ENCODE measurements at regions not wholly inside any gene's neighbourhood (a gene's known extent, or its start where the extent isn't known, plus 50 kb on each side); places are given as distances from the start of the nearest gene placed in this dataset.

- H3K4me1 ChIP-seq (ENCODE audit: control insufficient read depth in 2 of 2, insufficient read depth in 2 of 2, low read length in 2 of 2) = no peaks in the 10 kb centered on the region
- no peak for DNase-seq (ENCODE audit: low read depth in 6 of 9, low spot score in 9 of 9)
- no peak overlapping the region for H3K4me3 ChIP-seq (ENCODE audit: low read length in 2 of 2)
- no peaks in the 10 kb centered on the region for H3K9me3 ChIP-seq (ENCODE audit: control insufficient read depth in 2 of 2, insufficient read depth in 1 of 2, low read length in 1 of 2)
- no peaks in the 10 kb centered on the region for H3K36me3 ChIP-seq (ENCODE audit: control insufficient read depth in 2 of 2, insufficient read depth in 2 of 2, low read length in 1 of 2)
- no peak overlapping the region for H3K27ac ChIP-seq (ENCODE audit: low read depth in 1 of 2, low read length in 1 of 2)
- 85% methylated on average over 2 of the region's 2 CpGs for WGBS
- H3K27me3 ChIP-seq (ENCODE audit: control insufficient read depth in 2 of 2, insufficient read depth in 1 of 2, low read length in 1 of 2) = no peaks in the 10 kb centered on the region
Measured at GRCh38 chr5:117020999-117021398, 446.4 kb upstream of the SEMA6A start.

DNA sequence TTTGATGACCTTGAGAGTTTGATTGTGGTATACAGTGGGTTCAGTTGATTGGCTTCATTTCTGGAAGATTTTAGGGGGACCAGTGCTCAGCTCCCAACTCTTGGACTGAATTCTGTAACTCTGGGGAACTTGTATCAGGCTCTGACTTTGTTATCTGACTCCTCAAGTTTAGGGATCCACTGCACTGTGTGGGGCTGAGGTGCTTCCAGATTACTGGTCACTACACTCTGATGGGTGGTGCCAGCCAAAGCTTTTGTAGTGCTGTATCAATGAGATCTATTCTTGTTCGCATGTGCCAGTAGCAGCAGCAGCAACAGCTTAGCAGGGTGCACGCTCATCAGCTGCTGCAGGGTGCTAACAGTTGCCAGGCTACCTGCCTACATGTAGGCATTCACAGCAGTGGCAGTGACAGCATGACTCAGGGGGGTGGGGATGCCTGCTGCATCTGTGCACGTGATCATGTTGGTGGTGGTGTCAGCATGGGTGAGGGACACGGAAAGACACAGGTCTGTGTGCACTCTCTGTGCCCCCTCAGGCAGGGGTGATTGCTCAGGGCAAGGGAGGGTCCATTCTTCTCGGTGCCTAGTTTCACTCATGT lies 438.8 kb upstream of the SEMA6A start:
- Histone ChIP-seq H3K9me3 (ENCODE audit: control insufficient read depth in 2 of 2, insufficient read depth in 1 of 2, low read length in 1 of 2) (peaks cover 0 to 5% of the 10 kb centered on the region in 2 donors), H3K4me3 (ENCODE audit: low read length in 2 of 2) (no peak overlapping the region), H3K4me1 (ENCODE audit: control insufficient read depth in 2 of 2, insufficient read depth in 2 of 2, low read length in 2 of 2) (no peaks in the 10 kb centered on the region), H3K27ac (ENCODE audit: low read depth in 1 of 2, low read length in 1 of 2) (no peak overlapping the region), H3K36me3 (ENCODE audit: control insufficient read depth in 2 of 2, insufficient read depth in 2 of 2, low read length in 1 of 2) (no peaks in the 10 kb centered on the region), H3K27me3 (ENCODE audit: control insufficient read depth in 2 of 2, insufficient read depth in 1 of 2, low read length in 1 of 2) (no peaks in the 10 kb centered on the region)
- WGBS = 93% methylated on average over 5 of the region's 5 CpGs
- no peak for DNase-seq (ENCODE audit: low read depth in 6 of 9, low spot score in 9 of 9)

DNA sequence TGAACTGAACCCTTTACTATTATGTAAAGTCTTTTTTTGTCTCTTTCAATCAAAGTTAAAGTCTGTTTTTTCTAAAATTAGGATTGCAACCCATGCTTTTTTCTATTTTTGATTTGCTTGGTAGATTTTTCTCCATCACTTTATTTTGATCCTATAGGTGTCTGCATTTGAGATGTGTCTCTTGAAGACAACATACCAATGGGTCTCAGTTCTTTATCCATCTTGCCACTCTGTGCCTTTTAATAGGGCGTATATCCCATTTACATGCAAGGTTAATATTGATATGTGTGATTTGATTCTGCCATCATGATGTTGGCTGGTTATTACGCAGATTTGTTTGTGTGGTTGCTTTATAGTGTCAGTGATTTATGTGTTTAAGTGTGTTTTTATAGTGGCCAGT lies 436.0 kb upstream of the SEMA6A start:
- DNase-seq (ENCODE audit: low read depth in 6 of 9, low spot score in 9 of 9) = no peak
- H3K9me3 ChIP-seq (ENCODE audit: control insufficient read depth in 2 of 2, insufficient read depth in 1 of 2, low read length in 1 of 2) = peaks cover 0 to 5% of the 10 kb centered on the region in 2 donors
- no peak overlapping the region for H3K4me3 ChIP-seq (ENCODE audit: low read length in 2 of 2)
- 94% methylated on average over 2 of the region's 2 CpGs for WGBS
- no peak overlapping the region for H3K27ac ChIP-seq (ENCODE audit: low read depth in 1 of 2, low read length in 1 of 2)
- no peaks in the 10 kb centered on the region for H3K4me1 ChIP-seq (ENCODE audit: control insufficient read depth in 2 of 2, insufficient read depth in 2 of 2, low read length in 2 of 2)
- no peaks in the 10 kb centered on the region for H3K27me3 ChIP-seq (ENCODE audit: control insufficient read depth in 2 of 2, insufficient read depth in 1 of 2, low read length in 1 of 2)
- no peaks in the 10 kb centered on the region for H3K36me3 ChIP-seq (ENCODE audit: control insufficient read depth in 2 of 2, insufficient read depth in 2 of 2, low read length in 1 of 2)

GRCh38 chr5:116998024-116998423 lies 423.4 kb upstream of the SEMA6A start:
- WGBS = 91% methylated on average over 13 of the region's 13 CpGs
- DNase-seq (ENCODE audit: low read depth in 6 of 9, low spot score in 9 of 9) = no peak

DNA sequence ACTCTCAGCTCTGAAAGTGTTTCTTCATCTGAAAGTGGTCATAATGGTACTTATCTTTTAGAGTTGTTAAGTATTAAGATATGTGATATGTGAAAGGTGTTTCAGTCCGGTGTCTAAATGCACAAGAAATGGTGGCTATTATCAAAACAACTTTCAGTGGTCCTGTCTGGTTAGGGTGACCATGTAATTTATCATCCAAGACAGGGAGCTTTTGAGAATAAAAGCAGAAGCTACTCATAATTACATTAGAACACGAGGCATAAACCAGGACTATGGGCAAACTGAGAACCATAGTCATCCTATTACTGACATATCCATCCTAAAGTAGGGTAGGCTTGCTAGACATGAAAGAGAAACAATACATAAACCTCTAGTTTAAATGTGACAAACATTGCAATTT lies 418.1 kb upstream of the SEMA6A start:
- Histone ChIP-seq H3K27me3 (ENCODE audit: control insufficient read depth in 2 of 2, insufficient read depth in 1 of 2, low read length in 1 of 2) (no peaks in the 10 kb centered on the region), H3K9me3 (ENCODE audit: control insufficient read depth in 2 of 2, insufficient read depth in 1 of 2, low read length in 1 of 2) (peaks cover 0 to 2% of the 10 kb centered on the region in 2 donors), H3K27ac (ENCODE audit: low read depth in 1 of 2, low read length in 1 of 2) (no peak overlapping the region), H3K4me1 (ENCODE audit: control insufficient read depth in 2 of 2, insufficient read depth in 2 of 2, low read length in 2 of 2) (no peaks in the 10 kb centered on the region), H3K36me3 (ENCODE audit: control insufficient read depth in 2 of 2, insufficient read depth in 2 of 2, low read length in 1 of 2) (no peaks in the 10 kb centered on the region), H3K4me3 (ENCODE audit: low read length in 2 of 2) (no peak overlapping the region)
- 82% methylated on average over 2 of the region's 2 CpGs for WGBS
- DNase-seq (ENCODE audit: low read depth in 6 of 9, low spot score in 9 of 9) = no peak

More at GRCh38 chr5:116998024-116998423, 423.4 kb upstream of the SEMA6A start:
- no peak overlapping the region for H3K4me3 ChIP-seq (ENCODE audit: low read length in 2 of 2)
- no peak overlapping the region for H3K27ac ChIP-seq (ENCODE audit: low read depth in 1 of 2, low read length in 1 of 2)
- H3K36me3 ChIP-seq (ENCODE audit: control insufficient read depth in 2 of 2, insufficient read depth in 2 of 2, low read length in 1 of 2) = no peaks in the 10 kb centered on the region
- H3K27me3 ChIP-seq (ENCODE audit: control insufficient read depth in 2 of 2, insufficient read depth in 1 of 2, low read length in 1 of 2) = no peaks in the 10 kb centered on the region
- peaks cover 0 to 7% of the 10 kb centered on the region in 2 donors for H3K9me3 ChIP-seq (ENCODE audit: control insufficient read depth in 2 of 2, insufficient read depth in 1 of 2, low read length in 1 of 2)
- H3K4me1 ChIP-seq (ENCODE audit: control insufficient read depth in 2 of 2, insufficient read depth in 2 of 2, low read length in 2 of 2) = no peaks in the 10 kb centered on the region

GRCh38 chr5:116989995-116990394 lies 415.4 kb upstream of the SEMA6A start:
- Histone ChIP-seq H3K27ac (ENCODE audit: low read depth in 1 of 2, low read length in 1 of 2) (no peak overlapping the region), H3K36me3 (ENCODE audit: control insufficient read depth in 2 of 2, insufficient read depth in 2 of 2, low read length in 1 of 2) (no peaks in the 10 kb centered on the region), H3K4me1 (ENCODE audit: control insufficient read depth in 2 of 2, insufficient read depth in 2 of 2, low read length in 2 of 2) (no peaks in the 10 kb centered on the region), H3K27me3 (ENCODE audit: control insufficient read depth in 2 of 2, insufficient read depth in 1 of 2, low read length in 1 of 2) (no peaks in the 10 kb centered on the region), H3K9me3 (ENCODE audit: control insufficient read depth in 2 of 2, insufficient read depth in 1 of 2, low read length in 1 of 2) (no peaks in the 10 kb centered on the region), H3K4me3 (ENCODE audit: low read length in 2 of 2) (no peak overlapping the region)
- 80% methylated on average over 3 of the region's 3 CpGs for WGBS
- no peak for DNase-seq (ENCODE audit: low read depth in 6 of 9, low spot score in 9 of 9)

DNA sequence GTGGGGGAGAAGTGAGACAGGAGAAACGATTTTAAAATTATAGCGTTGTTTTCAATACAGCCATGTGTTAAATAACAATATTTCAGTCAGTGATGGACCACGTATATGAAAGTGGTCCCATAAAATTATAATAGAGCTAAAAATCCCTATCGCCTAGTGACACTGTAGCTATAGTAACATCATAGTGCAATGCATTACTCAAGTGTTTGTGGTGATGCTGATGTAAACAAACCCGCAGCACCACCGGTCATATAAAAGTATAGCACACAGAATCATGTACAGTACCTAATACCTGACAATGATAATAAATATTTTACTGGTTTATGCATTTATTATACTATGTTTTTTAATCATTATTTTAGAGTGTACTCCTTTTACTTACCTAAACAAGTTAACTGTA lies 407.4 kb upstream of the SEMA6A start:
- H3K27me3 ChIP-seq (ENCODE audit: control insufficient read depth in 2 of 2, insufficient read depth in 1 of 2, low read length in 1 of 2) = no peaks in the 10 kb centered on the region
- DNase-seq (ENCODE audit: low read depth in 6 of 9, low spot score in 9 of 9) = no peak
- no peaks in the 10 kb centered on the region for H3K36me3 ChIP-seq (ENCODE audit: control insufficient read depth in 2 of 2, insufficient read depth in 2 of 2, low read length in 1 of 2)
- no peak overlapping the region for H3K4me3 ChIP-seq (ENCODE audit: low read length in 2 of 2)
- H3K9me3 ChIP-seq (ENCODE audit: control insufficient read depth in 2 of 2, insufficient read depth in 1 of 2, low read length in 1 of 2) = no peaks in the 10 kb centered on the region
- no peaks in the 10 kb centered on the region for H3K4me1 ChIP-seq (ENCODE audit: control insufficient read depth in 2 of 2, insufficient read depth in 2 of 2, low read length in 2 of 2)
- WGBS = 94% methylated on average over 6 of the region's 6 CpGs
- H3K27ac ChIP-seq (ENCODE audit: low read depth in 1 of 2, low read length in 1 of 2) = no peak overlapping the region

- Histone ChIP-seq H3K36me3 (ENCODE audit: control insufficient read depth in 2 of 2, insufficient read depth in 2 of 2, low read length in 1 of 2) (no peaks in the 10 kb centered on the region), H3K9me3 (ENCODE audit: control insufficient read depth in 2 of 2, insufficient read depth in 1 of 2, low read length in 1 of 2) (no peaks in the 10 kb centered on the region), H3K4me1 (ENCODE audit: control insufficient read depth in 2 of 2, insufficient read depth in 2 of 2, low read length in 2 of 2) (no peaks in the 10 kb centered on the region), H3K27me3 (ENCODE audit: control insufficient read depth in 2 of 2, insufficient read depth in 1 of 2, low read length in 1 of 2) (no peaks in the 10 kb centered on the region), H3K4me3 (ENCODE audit: low read length in 2 of 2) (no peak overlapping the region), H3K27ac (ENCODE audit: low read depth in 1 of 2, low read length in 1 of 2) (no peak overlapping the region)
- DNase-seq (ENCODE audit: low read depth in 6 of 9, low spot score in 9 of 9) = no peak
- WGBS = 96% methylated on average over 2 of the region's 2 CpGs
Measured at GRCh38 chr5:116980581-116980980, 406.0 kb upstream of the SEMA6A start.

GRCh38 chr5:116976767-116977166 lies 402.1 kb upstream of the SEMA6A start:
- Histone ChIP-seq H3K4me1 (ENCODE audit: control insufficient read depth in 2 of 2, insufficient read depth in 2 of 2, low read length in 2 of 2) (no peaks in the 10 kb centered on the region), H3K27ac (ENCODE audit: low read depth in 1 of 2, low read length in 1 of 2) (no peak overlapping the region), H3K27me3 (ENCODE audit: control insufficient read depth in 2 of 2, insufficient read depth in 1 of 2, low read length in 1 of 2) (no peaks in the 10 kb centered on the region), H3K9me3 (ENCODE audit: control insufficient read depth in 2 of 2, insufficient read depth in 1 of 2, low read length in 1 of 2) (no peaks in the 10 kb centered on the region), H3K36me3 (ENCODE audit: control insufficient read depth in 2 of 2, insufficient read depth in 2 of 2, low read length in 1 of 2) (no peaks in the 10 kb centered on the region), H3K4me3 (ENCODE audit: low read length in 2 of 2) (no peak overlapping the region)
- no peak for DNase-seq (ENCODE audit: low read depth in 6 of 9, low spot score in 9 of 9)
- 99% methylated on average over 1 of the region's 1 CpG for WGBS

DNA sequence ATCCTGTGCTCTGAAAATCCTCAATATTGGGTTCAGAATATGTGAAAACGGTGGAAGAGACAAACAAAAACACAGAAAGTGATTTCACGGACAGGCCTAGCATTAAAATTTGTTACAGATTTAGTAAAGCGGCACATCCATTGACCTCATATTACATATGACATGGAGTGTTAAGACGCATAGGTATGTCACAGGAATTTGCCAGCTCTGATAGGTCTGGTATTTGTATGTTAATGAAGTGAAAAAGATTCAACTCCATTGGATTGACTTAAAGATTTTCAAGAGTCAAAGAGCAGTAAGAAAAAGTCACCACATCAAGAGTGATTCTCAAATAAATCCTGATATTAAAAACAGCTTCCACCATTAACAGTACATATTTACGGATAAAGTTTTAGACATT lies 396.5 kb upstream of the SEMA6A start:
- Histone ChIP-seq H3K27ac (ENCODE audit: low read depth in 1 of 2, low read length in 1 of 2) (no peak overlapping the region), H3K4me1 (ENCODE audit: control insufficient read depth in 2 of 2, insufficient read depth in 2 of 2, low read length in 2 of 2) (no peaks in the 10 kb centered on the region), H3K4me3 (ENCODE audit: low read length in 2 of 2) (no peak overlapping the region), H3K9me3 (ENCODE audit: control insufficient read depth in 2 of 2, insufficient read depth in 1 of 2, low read length in 1 of 2) (no peaks in the 10 kb centered on the region), H3K36me3 (ENCODE audit: control insufficient read depth in 2 of 2, insufficient read depth in 2 of 2, low read length in 1 of 2) (no peaks in the 10 kb centered on the region), H3K27me3 (ENCODE audit: control insufficient read depth in 2 of 2, insufficient read depth in 1 of 2, low read length in 1 of 2) (no peaks in the 10 kb centered on the region)
- no peak for DNase-seq (ENCODE audit: low read depth in 6 of 9, low spot score in 9 of 9)
- WGBS = 91% methylated on average over 5 of the region's 5 CpGs

Data from thymus (tissue), 11 donors.